ENCODE measurements at regions not wholly inside any gene's neighbourhood (a gene's known extent, or its start where the extent isn't known, plus 50 kb on each side); places are given as distances from the start of the nearest gene placed in this dataset.

DNA sequence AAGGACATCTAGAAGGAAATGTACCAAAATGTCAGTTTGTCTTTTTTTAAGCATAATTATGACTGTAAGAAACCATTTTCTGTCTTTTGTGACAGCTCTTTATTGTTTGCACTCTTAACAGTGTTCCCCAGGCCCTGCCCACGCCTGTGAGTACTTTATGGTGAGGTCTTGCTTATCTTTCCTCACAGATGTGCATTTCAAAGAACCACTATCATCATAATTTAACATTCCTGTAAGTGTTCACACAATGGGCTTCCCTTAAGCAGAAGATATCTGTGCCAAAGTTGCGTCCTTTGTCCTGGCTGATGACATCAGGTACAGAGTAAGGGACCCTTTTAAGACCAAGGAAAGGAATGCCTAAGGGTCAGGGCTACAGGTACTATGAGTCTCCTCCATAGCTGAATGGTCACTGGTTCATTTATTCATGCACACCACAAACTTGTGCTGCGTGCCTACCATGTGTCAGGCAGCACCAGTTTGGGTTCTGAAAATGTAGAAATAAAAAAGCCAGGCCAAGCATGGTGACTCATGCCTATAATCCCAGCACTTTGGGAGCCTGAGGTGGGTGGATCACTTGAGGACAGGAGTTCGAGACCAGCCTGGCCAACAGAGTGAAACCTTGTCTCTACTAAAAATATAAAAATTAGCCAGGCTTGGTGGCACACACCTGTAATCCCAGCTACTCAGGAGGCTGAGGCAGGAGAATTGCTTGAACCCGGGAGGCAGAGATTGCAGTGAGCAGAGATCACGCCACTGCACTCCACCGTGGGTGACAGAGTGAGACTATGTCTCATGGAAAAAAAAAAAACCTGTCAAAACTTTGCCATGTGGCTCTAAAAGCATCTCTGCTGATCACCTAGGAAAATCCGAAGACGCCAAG is 55.4 kb upstream of the NLK start:
- H4K5ac ChIP-seq (ENCODE audit: low read depth, low read length): no peak overlapping the region
- WGBS, 2 experiments (ENCODE audit: extremely low coverage in 2 of 2, insufficient read length in 1 of 2): 69% methylated on average over 2 of the region's 9 CpGs; no CpG with 5 or more reads in 1 of the 2 experiments
- H3K79me1 ChIP-seq (ENCODE audit: low read depth in 1 of 2, low read length in 2 of 2): no peaks in the 10 kb centered on the region
- ChIA-PET POLR2A (ENCODE audit: unreplicated experiment) (no interaction called here), CTCF (no interaction called here)
- H3K23ac ChIP-seq (ENCODE audit: low read depth, low read length): no peak overlapping the region
- intact Hi-C loops (cut with micrococcal nuclease): no loop called here
- no peak overlapping the region for H3K18ac ChIP-seq (ENCODE audit: low read depth, low read length)
- H3K56ac ChIP-seq (ENCODE audit: extremely low read depth, insufficient read depth, low read length): no peak overlapping the region
- H3K27me3 ChIP-seq (ENCODE audit: control insufficient read depth, insufficient read depth, low read length): peaks cover 19% of the 10 kb centered on the region
- H2AK9ac ChIP-seq (replicated peaks; ENCODE audit: low read depth, low read length, poor library complexity): no peak overlapping the region
- no peak overlapping the region for H4K91ac ChIP-seq (ENCODE audit: insufficient read depth, low read depth, low read length)
- no peak overlapping the region for H2BK120ac ChIP-seq (ENCODE audit: low read depth, low read length)
- H3K9ac ChIP-seq (ENCODE audit: low read depth, low read length): no peak overlapping the region
- no peaks in the 10 kb centered on the region for H4K20me1 ChIP-seq (ENCODE audit: insufficient read depth, low read length)
- DNase-seq (no peak), ATAC-seq (ENCODE audit: low read depth) (no peak)
- H3K9me3 ChIP-seq (ENCODE audit: control insufficient read depth, insufficient read depth, low read length): no peaks in the 10 kb centered on the region
- no peak overlapping the region for H2AK5ac ChIP-seq (ENCODE audit: low read depth, low read length)
- no peak for TF ChIP-seq RFX5 (IDR thresholded peaks at IDR 0.05; ENCODE audit: low read depth, low read length)
- TF ChIP-seq SMC3 (IDR thresholded peaks at IDR 0.05; ENCODE audit: low read depth, low read length): no peak
- TF ChIP-seq RAD21 (IDR thresholded peaks at IDR 0.05; ENCODE audit: low read length): no peak
- TF ChIP-seq MAZ (IDR thresholded peaks at IDR 0.05; ENCODE audit: borderline replicate concordance, low read depth, low read length): no peak
- TF ChIP-seq MAFK (IDR thresholded peaks at IDR 0.05; ENCODE audit: low read depth, low read length): no peak
- TF ChIP-seq, protein P1, sequence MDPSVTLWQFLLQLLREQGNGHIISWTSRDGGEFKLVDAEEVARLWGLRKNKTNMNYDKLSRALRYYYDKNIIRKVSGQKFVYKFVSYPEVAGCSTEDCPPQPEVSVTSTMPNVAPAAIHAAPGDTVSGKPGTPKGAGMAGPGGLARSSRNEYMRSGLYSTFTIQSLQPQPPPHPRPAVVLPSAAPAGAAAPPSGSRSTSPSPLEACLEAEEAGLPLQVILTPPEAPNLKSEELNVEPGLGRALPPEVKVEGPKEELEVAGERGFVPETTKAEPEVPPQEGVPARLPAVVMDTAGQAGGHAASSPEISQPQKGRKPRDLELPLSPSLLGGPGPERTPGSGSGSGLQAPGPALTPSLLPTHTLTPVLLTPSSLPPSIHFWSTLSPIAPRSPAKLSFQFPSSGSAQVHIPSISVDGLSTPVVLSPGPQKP (IDR thresholded peaks at IDR 0.05; ENCODE audit: borderline replicate concordance, low read depth, low read length): no peak
- TF ChIP-seq CEBPB (IDR thresholded peaks at IDR 0.05; ENCODE audit: low read depth, low read length): no peak
- TF ChIP-seq RCOR1 (IDR thresholded peaks at IDR 0.05; ENCODE audit: insufficient replicate concordance, low read length): no peak
- TF ChIP-seq, protein P2, sequence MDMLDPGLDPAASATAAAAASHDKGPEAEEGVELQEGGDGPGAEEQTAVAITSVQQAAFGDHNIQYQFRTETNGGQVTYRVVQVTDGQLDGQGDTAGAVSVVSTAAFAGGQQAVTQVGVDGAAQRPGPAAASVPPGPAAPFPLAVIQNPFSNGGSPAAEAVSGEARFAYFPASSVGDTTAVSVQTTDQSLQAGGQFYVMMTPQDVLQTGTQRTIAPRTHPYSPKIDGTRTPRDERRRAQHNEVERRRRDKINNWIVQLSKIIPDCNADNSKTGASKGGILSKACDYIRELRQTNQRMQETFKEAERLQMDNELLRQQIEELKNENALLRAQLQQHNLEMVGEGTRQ (IDR thresholded peaks at IDR 0.05; ENCODE audit: low read depth, low read length): no peak
- no peak for TF ChIP-seq BHLHE40 (IDR thresholded peaks at IDR 0.05; ENCODE audit: low read depth, low read length)
- TF ChIP-seq POLR2A (IDR thresholded peaks at IDR 0.05; ENCODE audit: low read depth, low read length): no peak
- TF ChIP-seq, protein P3, sequence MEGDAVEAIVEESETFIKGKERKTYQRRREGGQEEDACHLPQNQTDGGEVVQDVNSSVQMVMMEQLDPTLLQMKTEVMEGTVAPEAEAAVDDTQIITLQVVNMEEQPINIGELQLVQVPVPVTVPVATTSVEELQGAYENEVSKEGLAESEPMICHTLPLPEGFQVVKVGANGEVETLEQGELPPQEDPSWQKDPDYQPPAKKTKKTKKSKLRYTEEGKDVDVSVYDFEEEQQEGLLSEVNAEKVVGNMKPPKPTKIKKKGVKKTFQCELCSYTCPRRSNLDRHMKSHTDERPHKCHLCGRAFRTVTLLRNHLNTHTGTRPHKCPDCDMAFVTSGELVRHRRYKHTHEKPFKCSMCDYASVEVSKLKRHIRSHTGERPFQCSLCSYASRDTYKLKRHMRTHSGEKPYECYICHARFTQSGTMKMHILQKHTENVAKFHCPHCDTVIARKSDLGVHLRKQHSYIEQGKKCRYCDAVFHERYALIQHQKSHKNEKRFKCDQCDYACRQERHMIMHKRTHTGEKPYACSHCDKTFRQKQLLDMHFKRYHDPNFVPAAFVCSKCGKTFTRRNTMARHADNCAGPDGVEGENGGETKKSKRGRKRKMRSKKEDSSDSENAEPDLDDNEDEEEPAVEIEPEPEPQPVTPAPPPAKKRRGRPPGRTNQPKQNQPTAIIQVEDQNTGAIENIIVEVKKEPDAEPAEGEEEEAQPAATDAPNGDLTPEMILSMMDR (conservative IDR thresholded peaks at IDR 0.05; ENCODE audit: low read depth, low read length): no peak
- no peak for TF ChIP-seq FOS (IDR thresholded peaks at IDR 0.05; ENCODE audit: low read depth, low read length)
- no peak for TF ChIP-seq CHD1 (IDR thresholded peaks at IDR 0.05; ENCODE audit: low read depth, low read length)
- TF ChIP-seq NFE2L2 (IDR thresholded peaks at IDR 0.05; ENCODE audit: low read depth, low read length): no peak
- no peak overlapping the region for H2BK5ac ChIP-seq (ENCODE audit: low read depth, low read length, poor library complexity, severe bottlenecking)
- no peak overlapping the region for H2BK15ac ChIP-seq (ENCODE audit: low read depth, low read length)
- no peak overlapping the region for H3K4me3 ChIP-seq (ENCODE audit: insufficient read depth, low read depth, low read length)
- H4K8ac ChIP-seq (ENCODE audit: low read depth in 2 of 2, low read length in 2 of 2): no peak overlapping the region
- H3K36me3 ChIP-seq (ENCODE audit: control insufficient read depth, insufficient read depth, low read length): no peaks in the 10 kb centered on the region
- H3K27ac ChIP-seq (ENCODE audit: insufficient read depth, low read length): no peak overlapping the region
- H3K4me1 ChIP-seq (ENCODE audit: control insufficient read depth, insufficient read depth, low read length): no peaks in the 10 kb centered on the region
- no peak overlapping the region for H2BK20ac ChIP-seq (ENCODE audit: low read depth, low read length)
- H3K9me1 ChIP-seq (ENCODE audit: insufficient read depth, low read length): no peaks in the 10 kb centered on the region
- H3K4me2 ChIP-seq (ENCODE audit: low read depth, low read length): no peak overlapping the region
- H2AFZ ChIP-seq (replicated peaks; ENCODE audit: low read length, poor library complexity): no peak overlapping the region
- H3K4ac ChIP-seq (ENCODE audit: low read depth, low read length): no peak overlapping the region
- no peak overlapping the region for H3K14ac ChIP-seq (replicated peaks; ENCODE audit: low read depth, low read length)
- in situ Hi-C loops (cut with MboI; ENCODE audit: low sequenced_read_pairs): no loop called here
- dilution Hi-C loops (cut with HindIII; ENCODE audit: low sequenced_read_pairs, unreplicated experiment): no loop called here
- no TSS peak for BruUV-seq (replicated peaks)
